DND-41 (cell line): ENCODE measurements at regions not wholly inside any gene's neighbourhood (a gene's known extent, or its start where the extent isn't known, plus 50 kb on each side); places are given as distances from the start of the nearest gene placed in this dataset.

ENCODE experiments used
- ATAC-seq: fragments of 200-7000 bp; cut with Tn5 transposase; 3 replicates; pipeline ENCODE4 v1.9.1; 2021; ENCODE audit warnings: low read depth; ENCODE audit not compliant: insufficient read depth
- DNase-seq: peaks from one replicate; pipeline ENCODE4 v3.0.0-alpha.2; 2020
- H2AFZ ChIP-seq: 2 replicates; pipeline ENCODE4 v1.6.0; 2012; ENCODE audit warnings: low read depth, low read length
- H3K27ac ChIP-seq: 2 replicates; pipeline ENCODE4 v1.5.1; 2012; ENCODE audit warnings: low read length, inconsistent platforms
- H3K27me3 ChIP-seq: fragments of 200-600 bp; sonication (generic); 2 replicates; pipeline ENCODE4 v1.6.0; 2012; ENCODE audit warnings: low read length, mild to moderate bottlenecking, inconsistent platforms; ENCODE audit not compliant: insufficient read depth, poor library complexity
- H3K36me3 ChIP-seq: 2 replicates; pipeline ENCODE4 v1.5.1; 2012; ENCODE audit warnings: low read length, inconsistent platforms; ENCODE audit not compliant: insufficient read depth
- H3K4me1 ChIP-seq: 2 replicates; pipeline ENCODE4 v1.5.1; 2012; ENCODE audit warnings: mild to moderate bottlenecking, low read length; ENCODE audit not compliant: insufficient read depth
- H3K4me2 ChIP-seq: 2 replicates; pipeline ENCODE4 v1.6.0; 2012; ENCODE audit warnings: mild to moderate bottlenecking, moderate library complexity, low read length, inconsistent platforms; ENCODE audit not compliant: insufficient read depth
- H3K4me3 ChIP-seq, 2 experiments: fragments of 200-600 bp in 1 of 2; shearing (Covaris generic) in 1 of 2; 2 replicates each; pipeline ENCODE4 v1.5.1; 2012 to 2016; ENCODE audit warnings: inconsistent platforms in 2 of 2, low read length in 2 of 2, mild to moderate bottlenecking in 2 of 2, low read depth in 1 of 2, moderate library complexity in 1 of 2
- H3K79me2 ChIP-seq: 2 replicates; pipeline ENCODE4 v1.6.0; 2012; ENCODE audit warnings: low read length, inconsistent platforms; ENCODE audit not compliant: insufficient read depth
- H3K9ac ChIP-seq: 2 replicates; pipeline ENCODE4 v1.6.0; 2012; ENCODE audit warnings: low read depth, mild to moderate bottlenecking, inconsistent platforms, low read length, moderate library complexity
- H3K9me3 ChIP-seq: 2 replicates; pipeline ENCODE4 v1.5.1; 2012; ENCODE audit warnings: low read length, moderate library complexity, mild to moderate bottlenecking, inconsistent platforms; ENCODE audit not compliant: insufficient read depth, severe bottlenecking
- H4K20me1 ChIP-seq: 2 replicates; pipeline ENCODE4 v1.6.0; 2012; ENCODE audit warnings: low read length; ENCODE audit not compliant: insufficient read depth
- CTCF ChIP-seq: IDR thresholded peaks from 2 replicates; pipeline ENCODE4 v1.5.1; 2012; ENCODE audit warnings: borderline replicate concordance, low read length, moderate library complexity, mild to moderate bottlenecking; ENCODE audit not compliant: poor library complexity, severe bottlenecking; ENCODE audit errors: extremely low read depth
- EZH2 ChIP-seq: IDR thresholded peaks from 3 replicates; pipeline ENCODE4 v1.6.1; 2012; ENCODE audit warnings: borderline replicate concordance, low read depth, mild to moderate bottlenecking, moderate library complexity, low read length, inconsistent platforms; ENCODE audit not compliant: severe bottlenecking

- Histone ChIP-seq H3K4me2 (no peak overlapping the region), H3K79me2 (no peaks in the 10 kb centered on the region), H3K4me3 (no peak overlapping the region), H3K9me3 (no peaks in the 10 kb centered on the region), H3K36me3 (no peaks in the 10 kb centered on the region), H4K20me1 (peaks cover 7% of the 10 kb centered on the region; the same call in 1 of the 2 replicates), H3K9ac (no peak overlapping the region), H2AFZ (no peak overlapping the region), H3K27me3 (peaks cover 16% of the 10 kb centered on the region), H3K27ac (no peak overlapping the region), H3K4me1 (no peaks in the 10 kb centered on the region)
- ATAC-seq = no peak
- no peak for DNase-seq
- TF ChIP-seq EZH2 = no peak
Measured at GRCh38 chr20:63127700-63128364, 88.1 kb downstream of the YTHDF1 start.

- peaks cover 16% of the 10 kb centered on the region for H3K27me3 ChIP-seq
- DNase-seq = no peak
- no peak overlapping the region for H3K4me2 ChIP-seq
- no peaks in the 10 kb centered on the region for H3K36me3 ChIP-seq
- TF ChIP-seq CTCF (no peak), EZH2 (no peak)
- no peaks in the 10 kb centered on the region for H3K4me1 ChIP-seq
- H2AFZ ChIP-seq = no peak overlapping the region
- H3K9ac ChIP-seq = no peak overlapping the region
- no peak for ATAC-seq
- H3K27ac ChIP-seq = no peak overlapping the region
- no peaks in the 10 kb centered on the region for H3K9me3 ChIP-seq
- H3K79me2 ChIP-seq = no peaks in the 10 kb centered on the region
- H3K4me3 ChIP-seq = no peak overlapping the region
- peaks cover under 1% of the 10 kb centered on the region; the same call in 1 of the 2 replicates for H4K20me1 ChIP-seq
Measured at GRCh38 chr20:63126876-63127699, 88.8 kb downstream of the YTHDF1 start.

- no peaks in the 10 kb centered on the region for H3K79me2 ChIP-seq
- H3K36me3 ChIP-seq = no peaks in the 10 kb centered on the region
- no peaks in the 10 kb centered on the region for H4K20me1 ChIP-seq
- ATAC-seq (no peak), DNase-seq (no peak)
- no peak overlapping the region for H3K9ac ChIP-seq
- H3K4me2 ChIP-seq = no peak overlapping the region
- no peaks in the 10 kb centered on the region for H3K4me1 ChIP-seq
- TF ChIP-seq EZH2 (no peak), CTCF (no peak)
- no peak overlapping the region for H2AFZ ChIP-seq
- no peak overlapping the region for H3K27ac ChIP-seq
- H3K9me3 ChIP-seq = no peaks in the 10 kb centered on the region
- peaks cover 16% of the 10 kb centered on the region for H3K27me3 ChIP-seq
- H3K4me3 ChIP-seq = no peak overlapping the region
Measured at GRCh38 chr20:63125838-63126601, 89.9 kb downstream of the YTHDF1 start.

- H3K9ac ChIP-seq = no peak overlapping the region
- no peaks in the 10 kb centered on the region for H3K4me1 ChIP-seq
- no peaks in the 10 kb centered on the region for H3K9me3 ChIP-seq
- peaks cover 16% of the 10 kb centered on the region for H3K27me3 ChIP-seq
- H2AFZ ChIP-seq = no peak overlapping the region
- no peak overlapping the region for H3K4me2 ChIP-seq
- no peak overlapping the region for H3K4me3 ChIP-seq
- H3K79me2 ChIP-seq = no peaks in the 10 kb centered on the region
- H3K36me3 ChIP-seq = no peaks in the 10 kb centered on the region
- TF ChIP-seq CTCF (no peak), EZH2 (no peak)
- no peak for ATAC-seq
- no peak for DNase-seq
- H4K20me1 ChIP-seq = peaks cover 1% of the 10 kb centered on the region; the same call in 1 of the 2 replicates
- no peak overlapping the region for H3K27ac ChIP-seq
Measured at GRCh38 chr20:63125581-63125837, 90.4 kb downstream of the YTHDF1 start.
